ENCODE measurements at regions not wholly inside any gene's neighbourhood (a gene's known extent, or its start where the extent isn't known, plus 50 kb on each side); places are given as distances from the start of the nearest gene placed in this dataset.
"Not testable (repeated sequence)": the region's sequence is repeated elsewhere in the genome, so short reads cannot be mapped to it uniquely, and the experiment has no call there.

DNA sequence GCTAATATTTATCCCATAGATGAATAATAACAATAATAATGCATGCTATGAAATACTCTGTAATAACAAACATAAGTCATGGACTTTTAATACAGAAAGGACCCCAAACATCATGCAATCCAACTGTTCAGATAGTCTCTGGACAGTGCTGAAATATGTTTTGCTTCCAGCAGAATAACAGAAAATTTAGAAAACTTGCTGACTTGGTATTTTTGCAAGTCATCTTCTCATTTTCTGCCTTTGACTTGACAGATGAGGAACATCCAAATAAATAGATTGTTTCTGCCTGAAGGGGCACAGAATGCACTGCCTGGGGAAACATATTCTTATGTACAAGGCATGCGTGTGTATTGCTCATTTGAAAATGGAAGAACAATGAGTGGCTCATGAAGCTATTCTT, 442.4 kb upstream of the GRM7 start:
- no peak for DNase-seq (ENCODE audit: low read depth in 2 of 2)

DNA sequence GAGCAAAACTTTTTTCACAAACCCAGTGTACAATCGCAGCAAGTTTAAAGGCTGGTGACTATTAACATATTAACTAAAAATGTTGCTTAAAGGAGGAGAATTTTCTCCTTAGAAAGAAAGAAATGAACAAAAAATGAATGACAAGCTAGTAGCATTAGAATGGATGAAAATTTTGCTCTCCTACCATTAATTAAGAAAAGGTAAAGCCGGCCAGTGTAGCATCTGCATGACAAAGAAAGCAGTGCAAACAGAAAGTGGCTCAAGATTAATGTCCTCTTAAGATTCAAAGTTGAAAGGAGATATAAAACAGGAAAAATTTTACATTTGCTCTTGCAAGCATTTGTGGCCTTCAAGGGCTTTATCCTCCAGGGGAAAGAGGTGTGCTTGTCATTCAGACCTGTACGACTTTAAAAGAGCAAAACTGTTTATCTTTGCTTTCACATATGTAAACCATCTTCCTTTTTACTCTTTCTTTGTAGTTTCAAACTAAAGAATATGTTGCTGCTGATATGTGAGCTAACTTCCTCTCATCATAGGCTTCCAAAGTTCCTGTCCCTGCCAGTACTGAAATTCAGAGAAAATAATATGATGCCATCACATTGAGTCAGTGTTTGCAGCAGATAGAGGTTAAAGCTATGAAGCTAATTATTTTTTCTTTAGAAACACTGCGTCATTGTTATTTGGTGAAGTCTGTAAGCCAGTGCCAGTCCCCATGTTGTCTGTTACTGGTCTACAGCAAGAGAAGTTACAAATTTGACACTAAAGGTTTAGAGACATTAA, 439.1 kb upstream of the GRM7 start:
- DNase-seq (ENCODE audit: low read depth in 2 of 2): no peak

DNA sequence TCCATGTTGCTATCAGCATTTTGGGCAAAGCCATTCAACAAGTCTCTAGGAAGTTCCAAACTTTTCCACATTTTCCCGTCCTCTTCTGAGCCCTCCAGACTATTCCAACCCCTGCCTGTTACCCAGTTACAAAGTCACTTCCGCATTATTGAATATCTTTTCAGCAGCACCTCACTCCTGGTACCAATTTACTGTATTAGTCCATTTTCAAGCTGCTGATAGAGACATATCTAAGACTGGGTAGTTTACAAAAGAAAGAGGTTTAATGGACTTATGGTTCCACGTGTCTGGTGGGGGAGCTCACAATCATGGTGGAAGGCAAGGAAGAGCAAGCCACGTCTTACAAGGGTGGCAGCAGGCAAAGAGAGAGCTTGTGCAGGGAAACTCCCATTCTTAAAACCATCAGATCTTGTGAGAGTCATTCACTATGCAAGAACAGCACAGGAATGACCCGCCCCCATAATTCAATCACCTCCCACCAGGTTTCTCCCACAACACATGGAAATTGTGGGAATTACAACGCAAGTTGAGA, 435.6 kb upstream of the GRM7 start:
- DNase-seq (ENCODE audit: low read depth in 2 of 2): no peak

DNA sequence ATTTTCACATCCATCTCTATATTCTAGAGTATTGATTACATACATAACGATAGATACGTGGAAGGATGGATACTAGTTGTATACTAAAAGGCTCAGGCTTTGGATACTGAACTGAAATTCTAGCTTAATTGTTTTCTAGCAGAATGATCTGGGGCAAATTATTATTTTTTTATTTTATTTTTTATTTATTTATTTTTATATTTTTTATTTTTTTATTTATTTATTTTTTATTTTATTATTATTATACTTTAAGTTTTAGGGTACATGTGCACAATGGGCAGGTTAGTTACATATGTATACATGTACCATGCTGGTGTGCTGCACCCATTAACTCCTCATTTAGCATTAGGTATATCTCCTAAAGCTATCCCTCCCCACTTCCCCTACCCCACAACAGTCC, 432.6 kb upstream of the GRM7 start:
- DNase-seq (ENCODE audit: low read depth in 2 of 2): not testable (repeated sequence)

- no peak for DNase-seq (ENCODE audit: low read depth in 2 of 2)
Measured at GRCh38 chr3:6435951-6436350, 425.0 kb upstream of the GRM7 start.

- DNase-seq (ENCODE audit: low read depth in 2 of 2): no peak
Measured at GRCh38 chr3:6437631-6438030, 423.3 kb upstream of the GRM7 start.

GRCh38 chr3:6438031-6438430, 422.9 kb upstream of the GRM7 start:
- no peak for DNase-seq (ENCODE audit: low read depth in 2 of 2)

DNA sequence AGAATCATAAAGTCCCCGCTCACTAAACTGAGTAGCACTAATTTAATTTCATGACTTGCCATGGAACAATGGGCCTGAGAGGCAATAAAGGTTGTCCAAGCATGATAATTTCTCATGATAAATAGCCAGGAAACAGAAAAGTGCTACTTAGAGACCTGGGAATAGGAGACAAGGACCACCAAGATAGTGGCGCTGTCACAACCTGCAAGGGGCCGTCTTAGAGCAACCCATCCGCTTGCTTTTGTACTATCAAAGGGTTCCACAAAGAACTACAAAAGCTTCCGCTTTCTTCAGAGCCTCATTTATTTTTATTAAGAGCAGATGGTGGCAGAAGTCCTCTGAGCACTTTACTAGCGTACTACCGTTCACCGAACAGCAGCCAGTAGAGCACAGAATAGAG, 421.7 kb upstream of the GRM7 start:
- no peak for DNase-seq (ENCODE audit: low read depth in 2 of 2)

DNA sequence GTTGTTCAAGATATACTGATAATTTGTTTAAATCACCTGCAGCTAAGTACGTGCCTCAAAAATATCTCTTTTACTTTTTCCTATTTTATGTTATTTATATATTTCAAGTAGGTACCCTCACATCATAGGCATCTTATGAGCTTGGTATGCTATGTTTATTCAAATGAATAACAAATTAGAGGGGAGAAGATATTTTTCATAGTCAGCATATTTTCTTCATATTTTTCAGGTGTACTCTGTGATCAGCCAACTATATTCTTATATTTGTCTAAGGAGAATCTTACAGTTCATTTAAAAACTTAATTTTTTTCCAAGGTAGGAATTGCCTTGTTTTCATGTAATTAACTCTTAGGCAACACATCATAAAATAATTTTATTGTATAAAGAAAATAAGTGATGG, 421.1 kb upstream of the GRM7 start:
- DNase-seq (ENCODE audit: low read depth in 2 of 2): no peak

GRCh38 chr3:6444888-6445658, 415.8 kb upstream of the GRM7 start:
- DNase-seq (ENCODE audit: low read depth in 2 of 2): no peak

DNA sequence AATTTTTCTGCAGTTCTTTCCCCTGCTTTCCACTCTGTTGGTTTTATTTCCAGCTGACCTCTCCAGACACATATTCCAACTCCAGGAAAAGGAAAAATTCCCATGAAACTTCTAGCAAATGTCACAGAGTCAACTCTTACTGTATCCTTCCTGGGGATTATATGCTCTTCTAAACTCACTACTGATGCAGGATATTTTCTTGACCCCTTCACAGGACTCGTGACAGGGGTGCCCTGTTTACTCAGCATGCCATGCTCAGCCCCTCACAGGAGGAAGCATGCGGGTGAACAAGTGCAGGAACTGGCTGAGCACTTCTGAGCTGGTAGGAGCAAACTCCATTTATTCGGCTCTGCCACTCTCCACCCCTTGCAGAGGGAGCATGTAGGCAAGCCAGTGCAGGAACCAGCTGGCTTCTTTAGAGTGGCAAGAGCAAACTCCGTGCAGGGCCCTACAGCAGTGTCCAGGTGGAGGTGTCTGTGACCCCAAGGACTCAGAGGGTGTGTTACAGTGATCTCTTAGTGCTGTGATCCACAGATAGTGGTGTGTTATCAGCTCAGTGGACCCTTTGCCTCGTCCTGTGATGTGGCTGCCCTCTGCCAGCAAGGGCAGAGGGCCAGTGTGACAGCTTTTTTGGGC, 413.6 kb upstream of the GRM7 start:
- no peak for DNase-seq (ENCODE audit: low read depth in 2 of 2)

- no peak for DNase-seq (ENCODE audit: low read depth in 2 of 2)
Measured at GRCh38 chr3:6448011-6448410, 412.9 kb upstream of the GRM7 start.

- no peak for DNase-seq (ENCODE audit: low read depth in 2 of 2)
Measured at GRCh38 chr3:6449099-6449498, 411.8 kb upstream of the GRM7 start.

- no peak for DNase-seq (ENCODE audit: low read depth in 2 of 2)
Measured at GRCh38 chr3:6452974-6453373, 407.9 kb upstream of the GRM7 start.

DNA sequence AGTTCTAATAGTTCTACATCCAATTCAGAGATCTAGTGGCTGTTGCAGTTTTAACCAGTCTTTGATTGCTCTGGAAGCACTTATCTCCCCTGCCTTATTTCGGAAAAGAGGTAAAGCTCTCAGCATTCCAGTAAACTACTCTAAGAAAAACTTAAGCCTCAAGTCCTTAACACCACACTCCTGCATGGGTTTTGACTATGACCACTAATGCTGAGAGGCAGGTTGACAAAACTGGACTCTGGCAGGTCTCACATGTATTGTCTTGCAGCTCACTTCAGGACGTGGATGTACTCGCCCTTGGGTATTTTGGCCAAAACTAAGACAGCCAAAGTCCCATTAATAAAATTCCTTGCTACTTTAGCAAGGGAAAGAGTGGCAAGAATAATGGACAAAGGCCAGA, 405.9 kb upstream of the GRM7 start:
- DNase-seq (ENCODE audit: low read depth in 2 of 2): no peak

- no peak for DNase-seq (ENCODE audit: low read depth in 2 of 2)
Measured at GRCh38 chr3:6467186-6467585, 393.7 kb upstream of the GRM7 start.

GRCh38 chr3:6468589-6468988, 392.3 kb upstream of the GRM7 start:
- no peak for DNase-seq (ENCODE audit: low read depth in 2 of 2)

DNA sequence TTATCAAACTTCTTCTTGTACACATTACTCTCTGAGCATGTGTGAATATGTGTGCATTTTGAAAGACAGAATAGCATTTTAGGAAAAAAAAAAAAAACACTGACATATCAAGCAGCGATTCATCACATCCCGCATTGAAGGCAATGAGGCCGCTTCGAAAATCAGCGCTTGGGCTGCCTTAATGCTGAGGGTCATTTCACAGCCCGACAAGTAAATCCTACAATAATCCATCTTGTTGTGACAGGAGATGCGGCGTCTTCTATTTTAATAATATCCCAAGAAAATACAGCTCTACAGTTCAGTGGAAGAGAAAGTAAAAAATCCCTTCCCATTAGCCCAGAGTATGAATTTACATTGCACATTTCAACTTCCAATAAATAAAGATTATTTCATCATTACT, 389.2 kb upstream of the GRM7 start:
- no peak for DNase-seq (ENCODE audit: low read depth in 2 of 2)

GRCh38 chr3:6490487-6491327, 370.2 kb upstream of the GRM7 start:
- DNase-seq (ENCODE audit: low read depth in 2 of 2): not testable (repeated sequence)

- DNase-seq (ENCODE audit: low read depth in 2 of 2): no peak
Measured at GRCh38 chr3:6491768-6492167, 369.1 kb upstream of the GRM7 start.

GRCh38 chr3:6492306-6492705, 368.6 kb upstream of the GRM7 start:
- DNase-seq (ENCODE audit: low read depth in 2 of 2): no peak

DNA sequence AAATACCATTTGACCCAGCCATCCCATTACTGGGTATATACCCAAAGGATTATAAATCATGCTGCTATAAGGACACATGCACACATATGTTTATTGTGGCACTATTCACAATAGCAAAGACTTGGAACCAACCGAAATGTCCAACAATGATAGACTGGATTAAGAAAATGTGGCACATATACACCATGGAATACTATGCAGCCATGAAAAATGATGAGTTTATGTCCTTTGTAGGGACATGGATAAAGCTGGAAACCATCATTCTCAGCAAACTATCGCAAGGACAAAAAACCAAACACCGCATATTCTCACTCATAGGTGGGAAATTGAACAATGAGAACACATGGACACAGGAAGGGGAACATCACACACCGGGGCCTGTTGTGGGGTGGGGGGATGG, 362.0 kb upstream of the GRM7 start:
- not testable (repeated sequence) for DNase-seq (ENCODE audit: low read depth in 2 of 2)

Data from stimulated activated CD8-positive, alpha-beta memory T cell treated with anti-CD3 and anti-CD28 coated beads, Interleukin-7, amount 100 ng/mL, for 1 hour (primary cell).